HG03460 (cell line): ENCODE measurements at regions not wholly inside any gene's neighbourhood (a gene's known extent, or its start where the extent isn't known, plus 50 kb on each side); places are given as distances from the start of the nearest gene placed in this dataset.

Experiments used
- ATAC-seq: cut with Tn5 transposase; IDR thresholded peaks from one replicate; pipeline ENCODE4 v1.9.1; 2021; ENCODE audit not compliant: unreplicated experiment

DNA sequence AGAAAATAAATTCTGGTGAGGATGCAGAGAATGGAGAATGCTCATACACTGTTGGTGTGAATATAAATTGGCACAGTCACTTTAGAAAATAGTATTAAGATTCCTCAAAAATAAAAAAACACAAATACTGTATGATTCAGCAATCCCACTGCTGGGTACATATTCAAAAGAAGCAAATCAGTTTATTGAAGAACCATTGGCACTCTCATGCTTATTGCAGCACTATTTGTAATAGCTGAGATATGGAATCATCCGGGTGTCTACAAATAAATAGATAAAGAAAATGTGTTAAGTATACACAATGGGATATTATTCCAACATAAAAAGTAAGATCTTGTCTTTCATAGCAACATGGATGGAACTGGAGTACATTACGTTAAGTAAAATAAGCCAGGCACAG is 579.4 kb upstream of the SEL1L start:
- ATAC-seq = no peak

DNA sequence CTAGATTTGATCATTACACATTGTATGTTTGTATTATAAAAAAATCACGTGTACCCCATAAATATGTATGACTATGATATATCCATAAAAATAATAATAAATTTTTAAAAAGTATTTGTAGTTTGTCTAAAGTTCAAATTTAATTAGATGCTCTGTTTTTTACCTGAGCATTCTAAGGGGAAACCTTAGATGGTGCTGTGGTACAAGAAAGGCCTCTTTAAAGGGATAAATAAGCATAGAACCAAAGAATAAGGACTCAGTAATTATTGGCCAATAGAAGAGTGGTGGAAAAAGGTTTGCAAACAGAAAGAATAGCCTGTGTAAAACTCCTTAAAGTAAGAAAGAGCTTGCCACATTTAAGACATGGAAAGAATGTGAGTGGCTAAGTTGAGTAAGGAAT is 580.1 kb upstream of the SEL1L start:
- ATAC-seq = no peak

DNA sequence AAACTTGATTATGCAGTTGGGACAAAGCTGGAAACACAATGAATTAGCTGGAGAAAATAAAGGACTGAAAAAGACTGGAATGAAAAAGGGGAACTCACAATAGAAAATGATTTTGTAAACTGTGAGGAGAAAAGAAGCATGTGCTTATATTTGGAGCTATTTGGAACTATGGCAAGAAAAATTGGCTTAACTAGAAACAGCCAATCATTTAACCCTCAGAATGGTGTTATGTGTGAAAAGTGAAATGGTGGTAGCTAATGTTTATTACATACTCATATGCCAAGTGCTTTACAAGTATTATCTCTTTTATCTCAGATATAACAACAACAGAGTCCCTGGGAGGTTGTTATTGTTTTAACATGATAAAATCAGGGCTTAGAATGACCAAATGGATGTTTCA is 583.1 kb upstream of the SEL1L start:
- ATAC-seq = no peak

DNA sequence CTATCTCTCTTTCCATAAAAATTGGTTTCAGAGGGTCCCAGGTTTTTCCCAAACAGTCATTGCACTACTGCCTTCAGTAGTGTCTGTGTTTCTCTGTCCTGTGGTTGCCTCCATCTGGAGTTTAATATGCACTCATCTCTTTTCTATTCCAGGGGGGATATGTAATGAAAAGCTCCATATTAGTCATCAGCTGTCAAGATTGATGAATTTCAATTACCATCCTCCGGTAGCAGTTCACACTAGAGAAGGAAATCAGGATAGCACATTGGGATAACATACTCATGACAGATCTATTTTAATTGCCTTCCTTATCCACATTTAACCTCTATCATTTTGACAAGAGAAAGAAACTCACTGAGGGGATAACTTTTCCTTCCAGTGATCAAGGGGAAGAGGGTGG is 589.0 kb upstream of the SEL1L start:
- ATAC-seq = no peak

DNA sequence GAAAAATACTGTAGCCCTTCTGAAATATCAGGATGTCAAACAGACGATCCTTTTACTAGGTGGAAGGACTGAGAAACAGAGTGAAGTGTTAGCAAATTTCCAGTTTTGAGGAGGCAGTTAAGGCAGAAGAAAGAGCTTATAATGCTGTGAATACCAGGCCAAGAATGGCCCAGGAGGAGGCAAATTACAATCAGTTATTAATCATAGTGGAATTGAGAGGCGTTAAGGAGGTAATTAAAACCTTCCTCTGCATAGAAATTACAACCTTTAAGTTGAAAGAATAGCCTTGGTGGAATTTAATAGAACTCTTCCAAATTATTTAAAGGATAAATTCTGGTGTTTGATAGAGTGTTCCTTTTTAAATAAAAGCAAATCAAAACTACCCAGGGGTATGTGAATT is 590.9 kb upstream of the SEL1L start:
- no peak for ATAC-seq

DNA sequence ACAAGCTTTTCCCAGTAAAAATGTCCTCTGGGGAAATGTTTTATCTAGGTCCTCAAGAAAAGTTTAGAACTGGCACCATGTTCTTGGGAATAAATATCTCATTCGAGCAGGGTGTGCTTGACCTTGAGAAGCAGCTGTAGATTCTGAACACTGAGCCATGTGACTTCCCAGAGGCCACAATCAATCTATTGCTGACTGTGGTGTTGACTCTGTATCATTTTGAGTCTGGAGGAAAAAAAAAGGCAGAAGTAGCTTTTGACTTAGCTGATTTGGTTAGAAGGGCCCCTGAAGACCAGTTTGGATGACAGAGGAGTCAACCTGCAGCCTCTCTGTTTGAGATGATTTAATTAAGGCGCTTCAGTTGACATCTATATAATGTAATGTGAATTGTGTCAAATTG is 592.4 kb upstream of the SEL1L start:
- no peak for ATAC-seq

DNA sequence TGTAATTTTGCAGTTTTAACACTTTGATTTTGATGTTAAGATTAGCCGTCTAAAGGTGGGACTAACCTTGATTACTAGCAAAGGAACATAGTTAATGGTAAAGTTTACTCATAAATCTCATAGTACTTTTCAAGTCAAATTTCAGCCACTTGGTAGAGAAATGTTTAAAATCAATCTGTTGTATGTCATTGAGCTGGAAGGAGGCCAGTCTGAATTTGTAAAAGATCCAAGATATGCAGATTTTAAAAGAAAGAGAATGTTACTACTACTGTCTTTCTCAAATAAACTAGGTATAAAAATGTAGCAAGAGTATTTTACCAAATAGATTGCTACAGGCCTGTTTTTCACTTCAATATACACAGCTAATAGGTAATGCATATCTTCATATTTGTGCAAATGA is 600.8 kb upstream of the SEL1L start:
- no peak for ATAC-seq

DNA sequence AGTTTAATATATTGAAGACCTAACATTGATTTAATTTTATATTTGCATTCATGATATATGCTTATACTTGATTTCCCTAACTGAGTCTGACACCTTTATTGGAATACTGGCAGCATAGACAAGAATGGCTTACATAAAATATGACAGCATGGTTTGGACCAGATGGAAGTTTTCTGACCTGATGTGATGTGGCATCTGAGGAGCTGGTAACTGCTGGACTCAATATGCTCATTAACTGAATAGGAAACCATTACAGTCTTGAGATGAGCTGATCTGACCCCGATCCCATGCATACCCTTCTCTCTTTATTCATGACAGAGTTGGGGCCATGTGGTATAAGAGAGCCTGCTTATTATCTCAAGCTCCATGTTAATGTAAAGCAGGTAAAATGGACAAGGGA is 604.8 kb upstream of the SEL1L start:
- ATAC-seq = no peak

DNA sequence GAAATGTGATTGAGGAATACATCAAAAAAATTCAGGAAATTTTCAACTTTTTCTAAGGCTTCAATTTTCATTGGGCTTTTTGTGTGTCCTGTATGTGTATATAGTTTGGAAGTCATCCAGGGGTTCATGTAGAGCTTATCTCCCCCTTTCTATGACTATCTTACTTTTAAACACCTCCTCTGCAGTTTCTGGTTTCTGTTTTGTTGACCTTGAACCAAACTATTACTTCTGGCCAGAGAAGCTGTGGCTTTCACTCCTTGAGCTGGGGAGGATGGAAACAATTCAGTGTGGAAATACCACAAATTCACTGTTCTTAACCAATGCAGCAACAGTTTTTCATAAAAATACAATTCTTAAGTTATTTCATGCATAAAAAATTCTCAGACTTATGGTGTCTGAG is 613.2 kb upstream of the SEL1L start:
- no peak for ATAC-seq

DNA sequence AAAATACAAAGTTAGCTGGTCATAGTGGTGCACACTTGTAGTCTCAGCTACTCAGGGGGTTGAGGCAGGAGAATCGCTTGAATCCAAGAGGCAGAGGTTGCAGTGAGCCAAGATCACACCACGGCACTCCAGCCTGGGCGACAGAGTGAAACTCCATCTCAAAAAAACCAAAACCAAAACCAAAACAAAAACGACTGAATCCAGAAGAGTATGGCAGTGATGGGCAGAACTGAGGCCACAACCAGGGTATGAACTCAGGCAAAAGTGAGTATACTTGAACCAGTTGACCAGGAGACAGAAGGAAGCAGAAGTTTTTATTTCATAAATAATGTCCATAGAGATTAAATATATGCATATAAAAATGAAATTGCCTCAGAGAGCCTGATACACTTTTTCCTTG is 620.0 kb upstream of the SEL1L start:
- no peak for ATAC-seq

DNA sequence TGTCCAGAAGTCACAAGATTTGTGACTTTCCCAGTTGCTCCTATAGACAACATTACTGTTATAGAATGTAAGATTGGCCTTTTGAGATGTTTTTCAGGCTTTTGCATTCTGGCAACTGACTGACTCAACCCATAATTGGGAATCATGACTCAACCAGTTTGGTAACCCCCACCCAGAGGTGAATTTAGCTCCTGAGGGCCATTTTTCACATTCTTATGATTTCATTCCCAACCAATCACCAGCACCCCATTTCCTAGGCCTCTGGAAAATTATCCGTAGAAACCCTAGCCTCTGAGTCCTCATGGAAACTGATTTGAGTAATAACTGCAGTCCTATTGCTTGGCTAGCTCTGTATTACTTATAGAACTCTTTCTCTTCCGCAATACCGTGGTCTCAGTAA is 626.0 kb upstream of the SEL1L start:
- no peak for ATAC-seq

DNA sequence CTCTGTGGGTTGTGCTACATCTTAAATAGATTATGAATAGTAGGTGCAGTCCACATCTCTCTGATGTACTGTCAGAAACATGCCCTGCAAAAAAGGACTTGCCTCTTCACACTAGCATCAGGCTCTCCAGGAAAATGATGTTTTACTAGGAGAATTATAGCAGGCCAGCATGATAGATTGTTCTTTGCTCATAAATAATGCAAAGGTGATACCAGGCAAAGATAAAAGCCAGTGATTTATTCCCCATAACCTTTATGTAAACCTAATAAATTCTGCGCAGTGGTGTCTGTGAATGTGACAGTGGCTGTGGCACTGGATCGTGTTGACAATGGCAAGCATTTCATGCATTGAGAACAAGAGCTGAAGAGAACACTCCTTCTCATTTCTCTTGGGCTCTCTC is 646.5 kb upstream of the SEL1L start:
- no peak for ATAC-seq

DNA sequence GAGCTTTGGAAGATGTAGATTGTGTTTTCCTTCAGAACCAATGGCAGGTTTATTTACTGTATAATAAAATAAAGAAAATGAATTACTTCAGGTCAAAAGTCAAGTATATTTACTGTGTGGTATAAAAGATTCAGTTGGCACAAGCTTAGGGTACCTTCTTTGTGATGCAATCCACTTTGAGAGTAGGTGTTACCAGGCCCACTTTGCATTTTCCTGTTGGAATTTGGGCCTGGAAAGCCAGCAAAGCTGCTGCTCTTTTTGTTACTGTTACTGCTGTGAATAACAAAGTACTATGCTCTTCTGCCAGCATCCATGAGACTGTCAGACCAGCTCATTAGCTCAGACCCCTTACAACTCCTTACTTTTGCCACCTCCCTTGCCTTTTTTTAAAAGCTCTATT is 649.0 kb upstream of the SEL1L start:
- ATAC-seq = no peak

DNA sequence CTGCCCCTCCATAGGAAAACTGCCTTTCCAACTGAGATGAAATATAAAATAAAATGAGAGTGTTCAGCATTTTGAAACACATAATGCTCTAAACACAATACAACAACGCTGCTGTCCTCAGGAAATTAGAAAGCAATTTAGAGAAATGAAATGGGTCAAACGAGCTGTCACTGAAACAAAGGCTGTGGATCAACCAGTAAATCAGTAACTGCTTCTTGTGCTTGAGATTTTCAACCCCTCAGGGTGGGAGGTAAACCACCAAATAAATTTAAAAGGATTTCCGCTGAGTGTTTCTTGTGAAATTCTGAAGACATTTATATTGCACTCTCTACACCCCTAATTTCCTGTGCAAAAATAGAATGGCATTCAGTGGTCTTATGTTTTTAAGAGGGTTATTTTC is 657.1 kb upstream of the SEL1L start:
- no peak for ATAC-seq

DNA sequence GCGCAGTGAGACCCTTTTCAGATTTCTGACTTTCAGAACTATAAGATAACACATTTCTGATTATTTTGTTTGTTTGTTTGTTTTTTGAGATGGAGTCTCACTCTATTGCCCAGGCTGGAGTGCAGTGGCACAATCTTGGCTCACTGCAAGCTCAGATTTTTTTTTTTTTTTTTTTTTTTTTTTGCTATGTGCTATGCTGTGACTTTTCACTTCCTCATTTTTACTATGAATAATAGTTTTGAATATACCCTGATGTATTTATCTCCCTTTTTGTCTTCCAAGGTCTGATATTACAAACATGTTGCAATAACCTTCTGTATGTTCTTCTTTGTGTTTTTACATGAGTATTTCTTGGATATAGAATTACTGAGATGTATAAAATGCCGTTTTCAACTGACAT is 658.7 kb upstream of the SEL1L start:
- no peak for ATAC-seq

DNA sequence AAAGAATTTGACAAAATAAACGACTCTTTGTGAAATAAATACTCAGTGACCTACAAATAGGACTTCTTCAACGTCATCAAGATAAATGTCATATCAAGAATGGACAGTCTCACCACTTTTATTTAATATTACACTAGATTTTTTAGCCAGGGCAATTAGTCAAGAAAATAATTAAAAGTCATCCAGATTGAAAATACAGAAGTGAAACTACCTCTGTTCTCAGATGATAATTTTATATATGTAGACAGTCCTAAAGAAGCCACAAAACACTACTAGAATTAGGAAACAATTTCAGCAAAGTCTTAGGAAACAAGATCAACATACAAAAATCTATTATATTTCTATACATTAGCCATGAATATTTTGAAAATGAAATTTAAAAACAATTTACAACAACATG is 689.6 kb upstream of the SEL1L start:
- no peak for ATAC-seq

DNA sequence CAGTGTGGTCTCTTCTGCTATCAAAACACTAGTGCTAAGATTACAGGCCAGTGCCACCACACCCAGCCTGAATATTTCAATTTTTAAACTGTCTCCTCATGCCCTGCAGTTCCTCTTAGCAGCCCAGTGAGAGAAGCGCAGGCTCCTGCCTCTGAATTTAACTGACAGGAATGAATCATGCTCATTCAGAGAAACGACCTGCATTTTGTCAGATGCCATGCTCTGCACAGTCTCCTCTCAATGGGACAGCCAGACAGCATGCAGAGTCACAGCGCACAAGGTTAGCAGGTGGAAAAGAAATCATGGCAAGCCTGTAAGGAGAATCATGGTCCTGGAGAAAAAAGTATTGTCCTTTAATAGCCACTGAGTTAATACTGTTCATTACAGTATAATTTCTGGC is 691.0 kb upstream of the SEL1L start:
- no peak for ATAC-seq

DNA sequence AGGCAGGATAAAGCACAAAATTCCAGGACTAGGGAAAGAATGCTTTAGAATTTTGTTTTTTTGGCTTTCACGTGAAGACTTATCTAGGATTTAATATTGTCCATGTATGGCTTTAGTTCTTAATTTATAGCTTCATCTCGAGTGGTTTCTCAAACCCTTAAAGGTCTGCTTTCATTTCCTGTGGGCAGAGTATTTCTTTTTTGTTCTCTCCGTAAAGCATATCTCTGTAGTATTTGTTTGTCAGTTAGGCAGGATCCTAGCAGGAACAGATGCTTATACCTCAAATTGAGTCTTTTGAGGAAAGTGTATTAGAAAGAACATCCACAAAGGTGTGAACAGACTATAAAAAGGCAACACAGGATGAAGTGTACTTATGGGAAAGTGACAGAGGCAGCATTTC is 697.1 kb upstream of the SEL1L start:
- ATAC-seq = no peak

DNA sequence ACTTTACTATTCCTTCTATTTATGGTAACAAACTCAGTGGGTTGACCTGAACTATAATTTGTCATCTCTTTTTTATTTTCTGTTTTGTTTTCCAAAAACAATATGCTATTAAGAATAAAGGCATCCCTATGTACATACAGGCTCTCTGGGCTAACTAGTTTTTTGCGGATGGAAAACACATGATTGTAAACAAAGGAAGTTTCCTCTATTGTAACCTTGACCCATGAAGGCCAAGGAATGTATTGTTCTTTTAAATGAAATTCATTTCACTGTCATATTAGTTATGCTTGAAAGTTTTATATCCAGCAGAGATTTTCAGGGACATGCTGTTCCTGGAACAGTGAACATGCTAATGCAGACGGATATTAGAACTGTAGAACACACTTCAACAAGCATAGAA is 705.0 kb upstream of the SEL1L start:
- no peak for ATAC-seq

DNA sequence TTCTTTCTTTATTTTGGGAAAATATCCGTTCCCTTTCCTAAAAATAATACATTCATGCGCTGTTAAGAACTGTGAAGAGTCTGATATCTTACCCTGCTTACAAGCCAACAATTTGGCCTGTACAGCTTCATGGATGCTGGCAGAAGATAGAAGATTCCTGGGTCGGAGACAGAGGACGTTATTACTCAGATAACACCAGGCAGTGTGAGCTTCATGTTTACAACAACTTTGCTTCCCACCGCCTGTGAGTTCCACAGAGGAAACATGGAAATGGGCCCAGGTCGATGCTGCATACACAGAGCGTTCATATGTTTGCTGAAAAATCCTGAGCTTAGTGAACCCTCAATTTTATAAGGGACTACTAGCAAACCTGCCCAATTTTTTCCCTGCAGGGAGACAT is 705.6 kb upstream of the SEL1L start:
- no peak for ATAC-seq

DNA sequence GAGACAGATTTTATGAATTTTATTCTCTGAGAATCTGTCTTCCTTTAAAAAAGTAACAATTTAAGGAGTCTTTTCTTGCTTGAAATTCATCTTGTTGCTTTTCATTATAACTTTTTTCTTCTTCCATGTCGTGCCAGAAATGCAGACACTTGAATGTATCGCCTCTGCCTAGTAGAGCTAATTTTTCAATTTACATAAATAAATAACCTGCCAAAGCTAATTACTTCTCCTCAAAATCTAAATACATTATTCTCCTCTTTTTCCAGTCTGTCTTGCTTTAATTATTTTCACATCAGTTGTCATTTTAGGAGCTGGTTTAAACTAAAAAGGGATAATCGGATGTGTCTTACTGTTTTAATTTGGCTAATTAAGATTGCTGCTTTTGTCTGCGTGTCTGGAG is 711.1 kb upstream of the SEL1L start:
- no peak for ATAC-seq

DNA sequence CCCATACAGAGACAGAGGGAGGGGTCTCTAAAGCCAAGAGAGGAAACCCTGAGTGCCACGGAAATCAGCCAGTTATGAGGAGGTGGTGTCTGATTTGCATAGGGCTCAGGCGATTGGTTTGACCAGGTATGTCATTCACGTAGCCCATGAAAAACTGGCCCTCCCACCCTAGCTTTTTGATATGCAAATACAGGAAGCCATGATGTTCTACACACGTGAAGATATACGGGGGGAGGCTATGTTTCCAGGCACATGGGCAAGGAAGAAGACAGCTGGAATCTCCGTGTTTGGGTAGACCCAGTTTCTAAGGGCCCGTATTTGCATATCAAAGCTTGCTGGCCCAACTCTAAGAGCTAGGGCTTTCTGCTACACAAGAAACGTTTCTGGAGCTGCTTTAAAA is 717.8 kb upstream of the SEL1L start:
- ATAC-seq = no peak

DNA sequence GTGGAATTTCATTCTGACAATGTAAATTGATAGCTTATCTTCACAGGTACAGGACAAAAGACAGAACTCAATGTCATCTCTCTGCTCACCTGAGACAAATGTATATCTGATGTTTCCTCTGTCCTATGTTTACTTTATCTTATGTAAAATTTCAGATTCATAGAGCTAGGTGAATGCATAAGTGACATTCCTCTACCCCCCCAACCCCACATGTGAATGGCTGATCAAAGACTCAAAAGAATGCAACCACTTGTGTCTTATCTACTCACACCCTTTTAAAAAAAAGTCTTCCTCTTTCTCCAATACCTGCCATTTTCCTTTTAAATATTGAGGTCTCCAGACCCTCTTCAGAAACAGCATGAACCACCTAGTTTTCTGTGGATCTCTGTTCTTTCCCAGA is 736.6 kb upstream of the SEL1L start:
- no peak for ATAC-seq

DNA sequence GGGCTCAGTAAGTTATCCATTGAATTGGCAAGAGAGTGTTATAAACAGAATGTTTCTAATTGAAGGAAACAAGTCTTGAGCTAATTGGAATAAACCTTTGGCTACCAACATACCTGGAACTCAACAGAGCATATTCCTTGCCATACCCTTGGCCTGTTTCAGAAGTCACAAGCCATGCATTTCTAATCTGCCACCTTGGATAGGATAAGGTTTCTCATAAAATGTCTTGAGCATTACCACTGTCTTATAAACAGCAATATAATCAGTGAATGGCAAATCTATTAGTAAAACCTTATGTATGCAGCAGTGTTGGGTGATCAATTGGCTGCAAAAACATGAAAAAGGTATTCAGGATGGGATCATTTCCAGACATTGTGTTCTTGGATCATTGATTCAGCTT is 765.2 kb upstream of the SEL1L start:
- ATAC-seq = no peak
